Hematopoietic multipotent progenitor cell treated with erythropoietin and hydrocortisone succinate and interleukin-3 and kit ligand, for 17 days (in vitro differentiated cells): ENCODE measurements at regions not wholly inside any gene's neighbourhood (a gene's known extent, or its start where the extent isn't known, plus 50 kb on each side); places are given as distances from the start of the nearest gene placed in this dataset.

Source experiments
- DNase-seq: peaks from one replicate; pipeline ENCODE4 v3.0.0-alpha.2; 2015; ENCODE audit warnings: low spot score

- no peak for DNase-seq
Measured at GRCh38 chr11:45436966-45437365, 150.8 kb upstream of the SYT13 start.

- DNase-seq: no peak
Measured at GRCh38 chr11:45436118-45436517, 150.0 kb upstream of the SYT13 start.

GRCh38 chr11:45435706-45436105 is 149.6 kb upstream of the SYT13 start:
- DNase-seq: no peak

GRCh38 chr11:45432910-45433309 is 146.8 kb upstream of the SYT13 start:
- DNase-seq: no peak

GRCh38 chr11:45432100-45432499 is 146.0 kb upstream of the SYT13 start:
- no peak for DNase-seq

- DNase-seq: no peak
Measured at GRCh38 chr11:45431046-45432018, 145.2 kb upstream of the SYT13 start.

- DNase-seq: no peak
Measured at GRCh38 chr11:45430361-45430760, 144.2 kb upstream of the SYT13 start.

- DNase-seq: no peak
Measured at GRCh38 chr11:45429719-45430118, 143.6 kb upstream of the SYT13 start.

- no peak for DNase-seq
Measured at GRCh38 chr11:45428541-45429230, 142.5 kb upstream of the SYT13 start.

- no peak for DNase-seq
Measured at GRCh38 chr11:45428116-45428515, 142.0 kb upstream of the SYT13 start.

- DNase-seq: no peak
Measured at GRCh38 chr11:45424411-45425180, 138.5 kb upstream of the SYT13 start.

GRCh38 chr11:45423475-45424120 is 137.5 kb upstream of the SYT13 start:
- no peak for DNase-seq

GRCh38 chr11:45423036-45423435 is 136.9 kb upstream of the SYT13 start:
- DNase-seq: no peak

- DNase-seq: no peak
Measured at GRCh38 chr11:45414088-45414487, 127.9 kb upstream of the SYT13 start.

- DNase-seq: no peak
Measured at GRCh38 chr11:45413156-45413858, 127.2 kb upstream of the SYT13 start.

- no peak for DNase-seq
Measured at GRCh38 chr11:45412521-45412920, 126.4 kb upstream of the SYT13 start.

- DNase-seq: no peak
Measured at GRCh38 chr11:45412051-45412471, 125.9 kb upstream of the SYT13 start.

- DNase-seq: no peak
Measured at GRCh38 chr11:45411228-45411946, 125.2 kb upstream of the SYT13 start.

- no peak for DNase-seq
Measured at GRCh38 chr11:45410391-45411227, 124.5 kb upstream of the SYT13 start.

GRCh38 chr11:45409587-45409986 is 123.4 kb upstream of the SYT13 start:
- no peak for DNase-seq
